PFSK-1 (cell line): ENCODE measurements at regions not wholly inside any gene's neighbourhood (a gene's known extent, or its start where the extent isn't known, plus 50 kb on each side); places are given as distances from the start of the nearest gene placed in this dataset.

Experiments
- POLR2AphosphoS5 ChIP-seq: IDR thresholded peaks from 2 replicates; pipeline ENCODE4 v1.6.1; 2012; ENCODE audit warnings: low read depth, mild to moderate bottlenecking, control low read depth, low read length, moderate library complexity
- SIN3A ChIP-seq: IDR thresholded peaks from 2 replicates; pipeline ENCODE4 v1.6.1; 2012; ENCODE audit warnings: mild to moderate bottlenecking, low read length, moderate library complexity, borderline replicate concordance; ENCODE audit not compliant: insufficient read depth

- TF ChIP-seq SIN3A: no peak
- no peak for TF ChIP-seq POLR2AphosphoS5
Observed at GRCh38 chr15:99878835-99879234, 145.6 kb upstream of the LYSMD4 start.
